ENCODE measurements at regions not wholly inside any gene's neighbourhood (a gene's known extent, or its start where the extent isn't known, plus 50 kb on each side); places are given as distances from the start of the nearest gene placed in this dataset.

DNA sequence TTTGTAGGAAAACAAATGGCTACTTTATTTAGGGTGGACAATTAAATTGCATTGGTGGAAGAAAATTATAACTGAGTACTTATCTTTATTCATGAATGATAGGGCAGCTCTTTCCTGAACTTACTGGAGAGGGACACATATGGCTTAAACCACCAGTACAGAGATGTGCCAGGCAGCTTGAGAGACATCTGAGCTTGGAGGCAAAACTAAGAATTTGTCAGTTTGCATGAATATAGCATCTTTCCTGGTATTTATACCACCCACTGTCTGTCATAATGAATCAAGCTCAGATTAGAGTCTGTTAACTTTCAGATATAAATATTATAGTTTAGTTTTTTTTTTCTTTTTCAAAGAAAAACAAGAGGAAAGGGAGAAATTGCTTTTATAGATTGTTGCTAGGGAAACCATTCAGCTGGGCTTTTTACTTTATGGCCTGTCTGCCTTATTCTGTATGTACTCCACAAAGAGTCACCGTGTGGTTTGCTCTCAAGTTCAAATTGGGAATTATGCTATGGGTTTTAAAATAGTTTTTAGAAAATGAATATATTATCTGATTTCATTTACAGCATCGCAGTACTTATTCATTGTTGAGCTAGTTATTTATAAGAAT lies 477.0 kb upstream of the CHORDC1 start:
- no peak for TF ChIP-seq ZXDB (tag by site-specific recombination; IDR thresholded peaks at IDR 0.05)
- TF ChIP-seq, protein P1, sequence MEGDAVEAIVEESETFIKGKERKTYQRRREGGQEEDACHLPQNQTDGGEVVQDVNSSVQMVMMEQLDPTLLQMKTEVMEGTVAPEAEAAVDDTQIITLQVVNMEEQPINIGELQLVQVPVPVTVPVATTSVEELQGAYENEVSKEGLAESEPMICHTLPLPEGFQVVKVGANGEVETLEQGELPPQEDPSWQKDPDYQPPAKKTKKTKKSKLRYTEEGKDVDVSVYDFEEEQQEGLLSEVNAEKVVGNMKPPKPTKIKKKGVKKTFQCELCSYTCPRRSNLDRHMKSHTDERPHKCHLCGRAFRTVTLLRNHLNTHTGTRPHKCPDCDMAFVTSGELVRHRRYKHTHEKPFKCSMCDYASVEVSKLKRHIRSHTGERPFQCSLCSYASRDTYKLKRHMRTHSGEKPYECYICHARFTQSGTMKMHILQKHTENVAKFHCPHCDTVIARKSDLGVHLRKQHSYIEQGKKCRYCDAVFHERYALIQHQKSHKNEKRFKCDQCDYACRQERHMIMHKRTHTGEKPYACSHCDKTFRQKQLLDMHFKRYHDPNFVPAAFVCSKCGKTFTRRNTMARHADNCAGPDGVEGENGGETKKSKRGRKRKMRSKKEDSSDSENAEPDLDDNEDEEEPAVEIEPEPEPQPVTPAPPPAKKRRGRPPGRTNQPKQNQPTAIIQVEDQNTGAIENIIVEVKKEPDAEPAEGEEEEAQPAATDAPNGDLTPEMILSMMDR (tag by site-specific recombination; IDR thresholded peaks at IDR 0.05): no peak
- TF ChIP-seq ZFP3 (tag by site-specific recombination; IDR thresholded peaks at IDR 0.05; ENCODE audit: low read depth): no peak
- TF ChIP-seq, protein P2, sequence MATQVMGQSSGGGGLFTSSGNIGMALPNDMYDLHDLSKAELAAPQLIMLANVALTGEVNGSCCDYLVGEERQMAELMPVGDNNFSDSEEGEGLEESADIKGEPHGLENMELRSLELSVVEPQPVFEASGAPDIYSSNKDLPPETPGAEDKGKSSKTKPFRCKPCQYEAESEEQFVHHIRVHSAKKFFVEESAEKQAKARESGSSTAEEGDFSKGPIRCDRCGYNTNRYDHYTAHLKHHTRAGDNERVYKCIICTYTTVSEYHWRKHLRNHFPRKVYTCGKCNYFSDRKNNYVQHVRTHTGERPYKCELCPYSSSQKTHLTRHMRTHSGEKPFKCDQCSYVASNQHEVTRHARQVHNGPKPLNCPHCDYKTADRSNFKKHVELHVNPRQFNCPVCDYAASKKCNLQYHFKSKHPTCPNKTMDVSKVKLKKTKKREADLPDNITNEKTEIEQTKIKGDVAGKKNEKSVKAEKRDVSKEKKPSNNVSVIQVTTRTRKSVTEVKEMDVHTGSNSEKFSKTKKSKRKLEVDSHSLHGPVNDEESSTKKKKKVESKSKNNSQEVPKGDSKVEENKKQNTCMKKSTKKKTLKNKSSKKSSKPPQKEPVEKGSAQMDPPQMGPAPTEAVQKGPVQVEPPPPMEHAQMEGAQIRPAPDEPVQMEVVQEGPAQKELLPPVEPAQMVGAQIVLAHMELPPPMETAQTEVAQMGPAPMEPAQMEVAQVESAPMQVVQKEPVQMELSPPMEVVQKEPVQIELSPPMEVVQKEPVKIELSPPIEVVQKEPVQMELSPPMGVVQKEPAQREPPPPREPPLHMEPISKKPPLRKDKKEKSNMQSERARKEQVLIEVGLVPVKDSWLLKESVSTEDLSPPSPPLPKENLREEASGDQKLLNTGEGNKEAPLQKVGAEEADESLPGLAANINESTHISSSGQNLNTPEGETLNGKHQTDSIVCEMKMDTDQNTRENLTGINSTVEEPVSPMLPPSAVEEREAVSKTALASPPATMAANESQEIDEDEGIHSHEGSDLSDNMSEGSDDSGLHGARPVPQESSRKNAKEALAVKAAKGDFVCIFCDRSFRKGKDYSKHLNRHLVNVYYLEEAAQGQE (tag by site-specific recombination; IDR thresholded peaks at IDR 0.05): no peak
- no peak for TF ChIP-seq ZNF664 (tag by site-specific recombination; IDR thresholded peaks at IDR 0.05)
- TF ChIP-seq ZNF830 (tag by site-specific recombination; IDR thresholded peaks at IDR 0.05; ENCODE audit: low read depth): no peak
